ENCODE measurements at regions not wholly inside any gene's neighbourhood (a gene's known extent, or its start where the extent isn't known, plus 50 kb on each side); places are given as distances from the start of the nearest gene placed in this dataset.

GRCh38 chr2:12513339-12513738, 203.4 kb upstream of the TRIB2 start:
- FAIRE-seq (no peak), DNase-seq (ENCODE audit: low spot score) (no peak)

- DNase-seq (ENCODE audit: low spot score) (no peak), FAIRE-seq (no peak)
Observed at GRCh38 chr2:12514168-12514567, 202.6 kb upstream of the TRIB2 start.

GRCh38 chr2:12514631-12515437, 201.9 kb upstream of the TRIB2 start:
- DNase-seq (ENCODE audit: low spot score) (no peak), FAIRE-seq (no peak)

DNA sequence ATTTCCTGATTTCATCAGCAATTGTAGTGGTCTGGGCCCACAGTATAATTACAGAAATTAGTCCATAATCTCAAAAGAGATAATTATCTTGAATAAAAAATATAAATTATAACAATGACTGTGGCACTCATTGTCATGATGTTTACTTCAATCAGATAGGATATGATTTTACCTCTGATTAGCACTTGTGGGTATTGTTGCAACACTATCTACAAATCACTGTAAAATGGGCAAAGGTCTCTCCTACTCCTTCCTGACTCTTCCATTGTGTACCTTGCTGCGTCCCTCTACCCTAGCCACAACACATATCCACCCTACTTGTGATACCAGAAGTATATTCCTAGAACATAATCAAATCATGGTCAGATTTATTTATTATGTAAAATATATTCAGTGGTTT, 200.9 kb upstream of the TRIB2 start:
- DNase-seq (ENCODE audit: low spot score) (no peak), FAIRE-seq (no peak)

- FAIRE-seq, result no peak
- DNase-seq (ENCODE audit: low spot score), result no peak
Observed at GRCh38 chr2:12533337-12534005, 183.3 kb upstream of the TRIB2 start.

- DNase-seq (ENCODE audit: low spot score), result peak; percentile 71
- peak; percentile 48 for FAIRE-seq
Observed at GRCh38 chr2:12534646-12535263, 182.0 kb upstream of the TRIB2 start.

GRCh38 chr2:12536976-12537375, 179.8 kb upstream of the TRIB2 start:
- DNase-seq (ENCODE audit: low spot score) (no peak), FAIRE-seq (no peak)

- no peak for FAIRE-seq
- no peak for DNase-seq (ENCODE audit: low spot score)
Observed at GRCh38 chr2:12538138-12538694, 178.5 kb upstream of the TRIB2 start.

GRCh38 chr2:12539336-12539735, 177.4 kb upstream of the TRIB2 start:
- DNase-seq (ENCODE audit: low spot score) (no peak), FAIRE-seq (no peak)

GRCh38 chr2:12539776-12540562, 176.8 kb upstream of the TRIB2 start:
- no peak for FAIRE-seq
- no peak for DNase-seq (ENCODE audit: low spot score)

- DNase-seq (ENCODE audit: low spot score), result no peak
- no peak for FAIRE-seq
Observed at GRCh38 chr2:12543076-12543977, 173.4 kb upstream of the TRIB2 start.

DNA sequence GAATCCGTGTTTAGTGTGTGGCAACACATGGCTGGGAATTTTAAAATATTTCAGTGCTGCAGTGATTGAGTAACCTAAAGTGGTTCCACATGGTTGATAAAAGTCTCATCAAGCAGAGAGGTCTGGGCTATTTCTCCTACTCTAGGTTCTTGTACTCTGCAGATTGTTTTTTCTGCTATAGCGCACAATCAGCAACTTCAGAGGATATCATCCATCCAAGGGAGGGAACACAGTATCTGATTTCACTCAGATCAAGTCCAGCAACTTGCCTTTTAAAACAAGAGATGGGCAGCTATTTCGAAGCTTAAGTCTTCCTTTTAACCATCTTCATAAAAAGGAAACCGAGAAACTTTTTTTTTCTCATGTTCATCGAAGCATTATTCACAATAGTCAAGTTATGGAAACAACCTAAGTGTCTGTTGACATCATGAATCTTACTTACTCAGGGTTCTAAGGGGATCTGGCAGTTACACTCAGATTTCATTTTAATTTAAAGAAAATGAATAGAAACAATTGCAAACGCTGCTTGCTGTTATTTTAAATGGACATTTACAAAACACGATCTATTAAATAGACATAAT, 172.7 kb upstream of the TRIB2 start:
- DNase-seq (ENCODE audit: low spot score), result no peak
- no peak for FAIRE-seq

DNA sequence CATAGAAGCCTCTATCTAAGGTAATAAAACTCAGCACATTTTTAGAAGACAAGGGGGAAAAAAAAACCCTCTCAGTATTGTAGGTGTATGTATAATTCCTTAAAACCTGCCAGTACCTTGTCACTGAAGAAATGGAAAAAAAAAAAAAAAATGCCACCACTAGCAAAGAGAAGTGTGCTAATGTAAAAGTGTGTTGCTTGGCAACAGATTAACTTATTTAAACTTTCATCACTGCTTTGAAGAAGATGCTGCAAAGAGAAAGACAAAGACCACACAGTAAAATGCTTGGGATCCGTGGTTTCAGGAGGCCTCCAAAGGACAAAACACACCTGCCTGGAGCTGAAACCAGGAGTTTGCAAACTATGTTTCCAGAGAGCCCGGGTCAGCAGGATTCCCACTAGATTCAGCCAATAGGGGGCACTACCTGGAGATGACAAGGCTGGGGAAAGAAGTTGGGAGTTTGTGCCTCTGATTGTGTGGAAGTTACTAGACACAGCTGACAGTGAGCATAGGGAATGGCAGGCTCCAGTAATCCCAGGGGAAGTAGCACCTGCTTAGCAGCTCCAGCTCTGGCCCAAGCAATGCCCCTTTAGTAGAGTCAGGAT, 169.1 kb upstream of the TRIB2 start:
- DNase-seq (ENCODE audit: low spot score) (no peak), FAIRE-seq (no peak)

DNA sequence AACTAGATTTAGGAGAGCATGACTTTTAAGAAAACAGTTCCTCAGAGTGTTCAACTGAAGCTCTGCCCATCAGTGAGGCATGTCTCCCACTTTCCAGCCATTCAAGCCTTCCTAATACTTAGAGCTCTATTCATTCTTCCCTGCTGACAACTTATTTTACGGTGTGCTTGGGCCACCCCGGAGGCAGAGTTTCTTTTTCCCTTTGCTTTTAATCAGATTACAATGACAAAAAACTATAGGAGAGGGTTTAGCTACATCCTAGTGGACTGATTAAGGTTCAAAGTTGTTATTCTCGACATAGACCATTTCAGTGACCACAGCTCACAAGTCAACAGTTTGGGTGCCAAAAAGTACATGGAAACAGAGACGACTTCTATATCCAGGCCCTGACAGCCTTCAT, 167.8 kb upstream of the TRIB2 start:
- DNase-seq (ENCODE audit: low spot score), result no peak
- FAIRE-seq, result no peak

DNA sequence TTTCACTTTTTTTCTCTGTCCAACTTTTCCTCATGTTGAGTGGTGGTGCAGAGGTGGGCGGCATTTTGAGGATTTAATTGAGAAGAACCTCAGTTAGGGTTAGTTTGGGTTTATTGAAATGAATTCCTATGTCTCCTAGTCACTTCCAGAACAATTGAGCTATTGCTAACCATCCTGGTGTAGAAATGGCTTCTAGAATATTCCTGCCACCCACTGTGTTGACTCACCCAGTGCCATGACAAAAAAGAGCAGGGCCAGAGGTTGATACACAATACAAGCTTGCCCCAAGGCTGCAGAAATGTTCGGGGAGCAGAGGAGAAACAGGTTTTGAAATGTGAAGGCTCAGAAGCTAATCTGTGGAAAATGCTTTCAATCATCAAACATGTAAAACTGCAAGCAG, 167.1 kb upstream of the TRIB2 start:
- DNase-seq (ENCODE audit: low spot score) (no peak), FAIRE-seq (no peak)

- no peak for FAIRE-seq
- no peak for DNase-seq (ENCODE audit: low spot score)
Observed at GRCh38 chr2:12552092-12552491, 164.6 kb upstream of the TRIB2 start.

DNA sequence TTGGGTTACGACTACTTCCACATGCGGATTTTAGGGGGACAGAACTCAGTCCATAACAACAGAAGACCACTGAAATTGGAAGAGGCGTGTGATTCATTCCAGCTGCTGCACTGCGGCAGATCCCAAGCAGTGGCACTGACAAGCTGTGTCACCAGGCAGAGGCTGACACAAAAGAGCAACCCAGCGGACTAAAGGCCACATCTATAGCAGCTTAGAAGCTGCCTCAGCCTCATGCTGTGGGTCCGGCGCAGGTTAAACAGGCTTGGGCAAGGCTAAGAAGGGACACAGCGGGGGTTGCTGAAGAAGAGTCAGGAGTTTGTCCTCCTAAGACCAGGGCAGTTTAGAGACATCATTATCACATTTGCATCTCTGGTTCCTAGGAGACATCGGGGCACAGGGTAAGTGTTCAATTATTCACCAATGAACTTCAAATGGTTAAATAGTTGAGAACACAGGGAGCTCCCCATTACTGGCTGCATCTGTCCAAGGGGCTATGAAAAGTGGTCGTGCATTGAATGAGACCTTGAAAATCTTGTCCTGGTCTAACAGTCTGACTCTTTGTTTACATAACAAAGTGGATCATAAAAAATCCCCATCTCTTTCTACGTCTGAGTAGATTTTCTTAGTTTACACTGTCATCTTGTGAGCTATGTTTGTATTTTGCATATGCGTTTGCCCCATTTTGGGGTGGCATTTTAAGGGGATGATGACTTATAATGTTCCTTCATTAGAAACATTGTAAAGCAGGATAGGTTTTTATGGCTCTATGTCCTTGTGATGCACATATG, 162.3 kb upstream of the TRIB2 start:
- FAIRE-seq, result no peak
- no peak for DNase-seq (ENCODE audit: low spot score)

GRCh38 chr2:12555012-12555645, 161.6 kb upstream of the TRIB2 start:
- no peak for FAIRE-seq
- no peak for DNase-seq (ENCODE audit: low spot score)

Data from RCC 7860 (cell line).